K562 (cell line): ENCODE measurements at regions not wholly inside any gene's neighbourhood (a gene's known extent, or its start where the extent isn't known, plus 50 kb on each side); places are given as distances from the start of the nearest gene placed in this dataset.

Source experiments
- ATAC-seq: fragments of 200-7000 bp; cut with Tn5 transposase; 3 replicates; pipeline ENCODE4 v1.9.1; 2020; ENCODE audit warnings: moderate library complexity
- BruUV-seq: library from RNA; stranded (reverse); fragments of 400-500 nt; replicated peaks from 2 replicates; lab custom pipeline; 2021; lab: Mats Ljungman, UMichigan
- CTCF ChIA-PET: fragments of 300-600 bp; formaldehyde crosslinking; extraction: SDS; loops from one replicate; lab custom pipeline; 2021; ENCODE audit warnings: low intra/inter-chr PET ratio; lab: Yijun Ruan, JAX
- POLR2A ChIA-PET: fragments of 300-600, 350-650 bp; sonication (Branson Sonifier 250); formaldehyde crosslinking; extraction: SDS; loops from one replicate; lab custom pipeline; 2021; ENCODE audit warnings: antibody characterized with exemption, inconsistent platforms; lab: Yijun Ruan, JAX
- DNase-seq, 4 experiments: peaks; one replicate each; pipeline versions ENCODE4 v3.0.0 to v3.0.0-alpha.2; 2011 to 2018; ENCODE audit warnings: low spot score in 3 of 4, mixed read lengths in 3 of 4; ENCODE audit errors: extremely low read depth in 1 of 4
- FAIRE-seq: peaks from 2 replicates; lab custom pipeline; 2011; peaks lifted over from hg19 to GRCh38; lab: Jason Lieb, UNC
- H2AFZ ChIP-seq: 2 replicates; pipeline ENCODE4 v1.6.0; 2011; ENCODE audit warnings: low read depth, low read length, control low read depth, inconsistent platforms
- H3K27ac ChIP-seq: fragments of 200-600 bp; 3 replicates; pipeline ENCODE4 v1.8.0; 2011; ENCODE audit warnings: low read depth, mild to moderate bottlenecking, control low read depth, inconsistent platforms, low read length, moderate library complexity, mixed read lengths; ENCODE audit errors: extremely low read depth
- H3K27me3 ChIP-seq, 2 experiments: fragments of 300-600 bp in 1 of 2; 2 replicates in 1 of 2; 3 replicates in 1 of 2; pipeline versions ENCODE4 v1.6.0 to v1.8.0; 2011; ENCODE audit warnings: inconsistent platforms in 2 of 2, low read length in 2 of 2, mild to moderate bottlenecking in 1 of 2, mixed read lengths in 1 of 2, moderate library complexity in 1 of 2; ENCODE audit not compliant: control insufficient read depth in 2 of 2, insufficient read depth in 2 of 2
- H3K36me3 ChIP-seq: fragments of 300-600 bp; 3 replicates; pipeline ENCODE4 v1.8.0; 2011; ENCODE audit warnings: mild to moderate bottlenecking, low read length, inconsistent platforms; ENCODE audit not compliant: control insufficient read depth, insufficient read depth
- H3K4me1 ChIP-seq, 2 experiments: fragments of 200-600 bp in 1 of 2; replicated peaks in 1 of 2; 2 replicates in 1 of 2; 3 replicates in 1 of 2; pipeline versions ENCODE4 v1.5.1 to v1.8.0; 2011; ENCODE audit warnings: inconsistent platforms in 2 of 2, low read length in 2 of 2, mild to moderate bottlenecking in 1 of 2, mixed read lengths in 1 of 2, moderate library complexity in 1 of 2; ENCODE audit not compliant: control insufficient read depth in 2 of 2, insufficient read depth in 2 of 2
- H3K4me2 ChIP-seq: 2 replicates; pipeline ENCODE4 v1.6.1; 2011; ENCODE audit warnings: low read length, control low read depth, inconsistent platforms, mixed read lengths; ENCODE audit not compliant: insufficient read depth
- H3K4me3 ChIP-seq: fragments of 200-600 bp; sonication (generic), shearing (Covaris generic); 2 replicates; pipeline ENCODE4 v1.5.1; 2016; ENCODE audit warnings: control low read depth, inconsistent platforms
- H3K79me2 ChIP-seq: fragments of 200-600 bp; 3 replicates; pipeline ENCODE4 v1.8.0; 2011; ENCODE audit warnings: low read length, inconsistent platforms; ENCODE audit not compliant: control insufficient read depth, insufficient read depth
- H3K9ac ChIP-seq, 2 experiments: 2 replicates each; pipeline versions ENCODE4 v1.6.0 to v1.6.1; 2011; ENCODE audit warnings: low read depth in 2 of 2, low read length in 2 of 2, control low read depth in 1 of 2, inconsistent platforms in 1 of 2, mild to moderate bottlenecking in 1 of 2, mixed read lengths in 1 of 2; ENCODE audit not compliant: insufficient read depth in 1 of 2
- H3K9me1 ChIP-seq: one replicate; pipeline ENCODE4 v1.6.0; 2011; ENCODE audit warnings: inconsistent platforms, mild to moderate bottlenecking, low read length, moderate library complexity; ENCODE audit not compliant: control insufficient read depth, insufficient read depth
- H3K9me3 ChIP-seq: replicated peaks from 2 replicates; pipeline ENCODE4 v1.5.1; 2011; ENCODE audit warnings: low read depth, low read length, inconsistent platforms; ENCODE audit not compliant: control insufficient read depth, insufficient read depth
- H4K20me1 ChIP-seq: replicated peaks from 2 replicates; pipeline ENCODE4 v1.6.1; 2011; ENCODE audit warnings: low read length, inconsistent platforms, mixed read lengths; ENCODE audit not compliant: control insufficient read depth, insufficient read depth
- ARID4B ChIP-seq: sonication (generic); formaldehyde crosslinking; IDR thresholded peaks from 2 replicates; pipeline ENCODE4 v1.8.0; 2022; ENCODE audit warnings: mild to moderate bottlenecking, missing genetic modification reagents
- CBFB ChIP-seq: sonication (generic); formaldehyde crosslinking; IDR thresholded peaks from 2 replicates; pipeline ENCODE4 v1.4.0; 2020; ENCODE audit warnings: mild to moderate bottlenecking, missing genetic modification reagents
- CEBPG ChIP-seq, 3 experiments: fragments of 200-800 bp in 1 of 3; sonication (Bioruptor generic) in 1 of 3; sonication (generic) in 1 of 3; formaldehyde crosslinking in 1 of 3; IDR thresholded peaks in 2 of 3; conservative IDR thresholded peaks in 1 of 3; 2 replicates each; pipeline versions ENCODE4 v1.6.1 to v1.8.0; 2016 to 2022; ENCODE audit warnings: missing compliant biosample characterization in 2 of 3, missing genetic modification characterization in 2 of 3, mild to moderate bottlenecking in 1 of 3, missing genetic modification reagents in 1 of 3
- EP300 ChIP-seq: IDR thresholded peaks from 2 replicates; pipeline ENCODE4 v1.6.1; 2012; ENCODE audit warnings: low read length, improper control_type of control experiment
- NFE2 ChIP-seq: IDR thresholded peaks from 2 replicates; pipeline ENCODE4 v1.6.1; 2014; ENCODE audit warnings: antibody characterized with exemption, low read depth
- NFYB ChIP-seq: IDR thresholded peaks from 2 replicates; pipeline ENCODE4 v1.6.1; 2011; ENCODE audit warnings: mild to moderate bottlenecking, moderate library complexity; ENCODE audit not compliant: insufficient read length; ENCODE audit errors: extremely low read depth
- NR1H2 ChIP-seq: sonication (generic); formaldehyde crosslinking; IDR thresholded peaks from 2 replicates; pipeline ENCODE4 v1.4.0; 2020; ENCODE audit warnings: mild to moderate bottlenecking, missing genetic modification reagents
- NRF1 ChIP-seq, 2 experiments: fragments of 450-650 bp; IDR thresholded peaks in 1 of 2; conservative IDR thresholded peaks in 1 of 2; 2 replicates each; pipeline ENCODE4 v1.6.1; 2014; ENCODE audit warnings: mild to moderate bottlenecking in 2 of 2
- SRF ChIP-seq, 2 experiments: fragments of 250-450, 450-650 bp in 1 of 2; sonication (Bioruptor Pico) in 1 of 2; sonication (generic) in 1 of 2; formaldehyde crosslinking; IDR thresholded peaks; 2 replicates each; pipeline versions ENCODE4 v1.5.0 to v1.5.1; 2020 to 2022; ENCODE audit warnings: mild to moderate bottlenecking in 1 of 2, missing genetic modification reagents in 1 of 2
- ZNF212 ChIP-seq: fragments of 450-650 bp; formaldehyde crosslinking; IDR thresholded peaks from 2 replicates; pipeline ENCODE4 v1.4.0; 2020; ENCODE audit warnings: mild to moderate bottlenecking
- WGBS: fragments of 100-300 bp; shearing (Covaris generic); methylation state at CpG from one replicate; pipeline ENCODE4 v1.1.6; 2016; ENCODE audit warnings: low coverage, mixed read lengths; ENCODE audit not compliant: insufficient coverage; ENCODE audit errors: missing lambda C conversion rate; 5-methylcytosine and 5-hydroxymethylcytosine counted together
- in situ Hi-C: fragments of 300-500 bp; cut with MboI; formaldehyde crosslinking; loops from 4 replicates; pipeline ENCODE4 v1.15.0; 2018; ENCODE audit warnings: inconsistent platforms, mixed read lengths
- intact Hi-C: fragments of 100-400 bp; cut with micrococcal nuclease; formaldehyde crosslinking; loops from 2 replicates; pipeline ENCODE4 v1.14.2; 2022
- TF ChIP-seq, protein P1 (sequence below): conservative IDR thresholded peaks from 2 replicates; pipeline ENCODE4 v1.6.1; 2011; ENCODE audit warnings: low read depth, mild to moderate bottlenecking, low read length; ENCODE audit not compliant: control insufficient read depth
- TF ChIP-seq, protein P2 (sequence below): IDR thresholded peaks from 2 replicates; pipeline ENCODE4 v1.6.1; 2016; ENCODE audit warnings: missing genetic modification characterization, missing compliant biosample characterization
- TF ChIP-seq, protein P3 (sequence below): fragments of 450-650 bp; IDR thresholded peaks from 2 replicates; pipeline ENCODE4 v1.6.1; 2016; ENCODE audit warnings: low read depth, mild to moderate bottlenecking, moderate library complexity

GRCh38 chr22:22033803-22034468 is 51.3 kb upstream of the TOP3B start:
- no TSS peak for BruUV-seq
- Histone ChIP-seq H3K27ac (no peak overlapping the region), H3K79me2 (no peaks in the 10 kb centered on the region), H3K9ac (no peak overlapping the region), H3K9me1 (no peaks in the 10 kb centered on the region), H3K4me2 (no peak overlapping the region), H3K27me3 (peaks cover 15 to 49% of the 10 kb centered on the region in 2 experiments; a peak in 4 of 5 replicates), H3K9me3 (no peaks in the 10 kb centered on the region), H3K4me1 (peaks cover 10 to 11% of the 10 kb centered on the region in 2 experiments), H2AFZ (no peak overlapping the region), H3K36me3 (no peaks in the 10 kb centered on the region), H3K4me3 (no peak overlapping the region), H4K20me1 (peaks cover 16% of the 10 kb centered on the region; the same call in 1 of the 2 replicates)
- intact Hi-C loops = loop anchor here (5.0 to 10.0 kb wide), 2 partner anchors 68 to 391 kb away; no protein-coding TSS in a partner anchor
- no peak for ATAC-seq
- POLR2A ChIA-PET = interaction anchor here (0.7 to 7.9 kb wide), 12 partner anchors 8 to 69 kb away, joined by 3 to 88 read pairs (median 5); no protein-coding TSS in a partner anchor
- 4% methylated on average over 5 of the region's 5 CpGs for WGBS
- CTCF ChIA-PET = no interaction called here
- DNase-seq = no peak
- no peak for FAIRE-seq
- in situ Hi-C loops = no loop called here
- TF ChIP-seq, protein P1, sequence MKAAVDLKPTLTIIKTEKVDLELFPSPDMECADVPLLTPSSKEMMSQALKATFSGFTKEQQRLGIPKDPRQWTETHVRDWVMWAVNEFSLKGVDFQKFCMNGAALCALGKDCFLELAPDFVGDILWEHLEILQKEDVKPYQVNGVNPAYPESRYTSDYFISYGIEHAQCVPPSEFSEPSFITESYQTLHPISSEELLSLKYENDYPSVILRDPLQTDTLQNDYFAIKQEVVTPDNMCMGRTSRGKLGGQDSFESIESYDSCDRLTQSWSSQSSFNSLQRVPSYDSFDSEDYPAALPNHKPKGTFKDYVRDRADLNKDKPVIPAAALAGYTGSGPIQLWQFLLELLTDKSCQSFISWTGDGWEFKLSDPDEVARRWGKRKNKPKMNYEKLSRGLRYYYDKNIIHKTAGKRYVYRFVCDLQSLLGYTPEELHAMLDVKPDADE = 0 out of 2 replicates have a peak, but pooled peaks have one; percentile 36
- 0 out of 2 replicates have a peak, but pooled peaks have one; percentile 30 for TF ChIP-seq CBFB (CRISPR knock-in tag)
- 0 out of 2 replicates have a peak, but pooled peaks have one; percentile 44 for TF ChIP-seq NR1H2
- TF ChIP-seq EP300 = no peak
- no peak for TF ChIP-seq NFE2
- TF ChIP-seq ZNF212 = no peak
- no peak for TF ChIP-seq NRF1 (conservative IDR thresholded peaks at IDR 0.05 in 1 of 2, IDR thresholded peaks at IDR 0.05 in 1 of 2)
- TF ChIP-seq, protein P2, sequence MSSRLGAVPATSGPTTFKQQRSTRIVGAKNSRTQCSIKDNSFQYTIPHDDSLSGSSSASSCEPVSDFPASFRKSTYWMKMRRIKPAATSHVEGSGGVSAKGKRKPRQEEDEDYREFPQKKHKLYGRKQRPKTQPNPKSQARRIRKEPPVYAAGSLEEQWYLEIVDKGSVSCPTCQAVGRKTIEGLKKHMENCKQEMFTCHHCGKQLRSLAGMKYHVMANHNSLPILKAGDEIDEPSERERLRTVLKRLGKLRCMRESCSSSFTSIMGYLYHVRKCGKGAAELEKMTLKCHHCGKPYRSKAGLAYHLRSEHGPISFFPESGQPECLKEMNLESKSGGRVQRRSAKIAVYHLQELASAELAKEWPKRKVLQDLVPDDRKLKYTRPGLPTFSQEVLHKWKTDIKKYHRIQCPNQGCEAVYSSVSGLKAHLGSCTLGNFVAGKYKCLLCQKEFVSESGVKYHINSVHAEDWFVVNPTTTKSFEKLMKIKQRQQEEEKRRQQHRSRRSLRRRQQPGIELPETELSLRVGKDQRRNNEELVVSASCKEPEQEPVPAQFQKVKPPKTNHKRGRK (tag) = no peak
- no peak for TF ChIP-seq ARID4B (CRISPR knock-in tag)
- peak in 1 of 2 experiments; percentile 5; a peak in 1 of 4 replicates for TF ChIP-seq SRF (CRISPR knock-in tag; IDR thresholded peaks at IDR 0.05)
- no peak for TF ChIP-seq NFYB
- TF ChIP-seq, protein P3, sequence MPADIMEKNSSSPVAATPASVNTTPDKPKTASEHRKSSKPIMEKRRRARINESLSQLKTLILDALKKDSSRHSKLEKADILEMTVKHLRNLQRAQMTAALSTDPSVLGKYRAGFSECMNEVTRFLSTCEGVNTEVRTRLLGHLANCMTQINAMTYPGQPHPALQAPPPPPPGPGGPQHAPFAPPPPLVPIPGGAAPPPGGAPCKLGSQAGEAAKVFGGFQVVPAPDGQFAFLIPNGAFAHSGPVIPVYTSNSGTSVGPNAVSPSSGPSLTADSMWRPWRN = no peak
- peak; percentile 19; the same call in 1 of the 2 replicates for TF ChIP-seq CEBPG (CRISPR knock-in tag; IDR thresholded peaks at IDR 0.05)
- TF ChIP-seq CEBPG (tag; conservative IDR thresholded peaks at IDR 0.05 in 1 of 2, IDR thresholded peaks at IDR 0.05 in 1 of 2) = no peak
